SU-DHL-6 (cell line): ENCODE measurements at regions not wholly inside any gene's neighbourhood (a gene's known extent, or its start where the extent isn't known, plus 50 kb on each side); places are given as distances from the start of the nearest gene placed in this dataset.

Source experiments
- CTCF ChIP-seq: fragments of 200-600 bp; sonication (generic); IDR thresholded peaks from one replicate; pipeline ENCODE4 v1.5.1; 2017; ENCODE audit warnings: antibody characterized with exemption, mild to moderate bottlenecking, low read length, moderate library complexity; ENCODE audit not compliant: insufficient read depth, poor library complexity, severe bottlenecking
- EZH2phosphoT487 ChIP-seq: fragments of 200-600 bp; sonication (generic), shearing (Covaris generic); conservative IDR thresholded peaks from 2 replicates; pipeline ENCODE4 v1.6.1; 2018; ENCODE audit warnings: mild to moderate bottlenecking, antibody characterized with exemption, low read length, moderate library complexity, mixed read lengths

GRCh38 chr4:53931461-53931961 is 132.9 kb downstream of the CHIC2 start:
- no peak for TF ChIP-seq CTCF
- TF ChIP-seq EZH2phosphoT487: no peak
